HEK293 (cell line): ENCODE measurements at regions not wholly inside any gene's neighbourhood (a gene's known extent, or its start where the extent isn't known, plus 50 kb on each side); places are given as distances from the start of the nearest gene placed in this dataset.

Experiments
- CTCF ChIA-PET: fragments of 350-600 bp; formaldehyde crosslinking; extraction: SDS; loops from one replicate; lab custom pipeline; 2021; ENCODE audit warnings: antibody characterized with exemption; lab: Yijun Ruan, JAX
- POLR2A ChIA-PET: fragments of 300-600 bp; formaldehyde crosslinking; extraction: SDS; loops from one replicate; lab custom pipeline; 2020; ENCODE audit warnings: antibody characterized with exemption, inconsistent platforms; lab: Yijun Ruan, JAX
- H3K27ac ChIP-seq: fragments of 200-500 bp; sonication (Bioruptor generic); 2 replicates; pipeline ENCODE4 v1.5.1; 2014; ENCODE audit warnings: low read depth, low read length, control low read depth, inconsistent platforms; ENCODE audit errors: extremely low read depth
- H3K36me3 ChIP-seq, 2 experiments: fragments of 200-500 bp in 1 of 2; sonication (Bioruptor generic) in 1 of 2; 1 replicate in 1 of 2; 2 replicates in 1 of 2; pipeline ENCODE4 v1.5.1; 2014 to 2017; ENCODE audit warnings: inconsistent platforms in 2 of 2, low read length in 2 of 2; ENCODE audit not compliant: control insufficient read depth in 2 of 2, insufficient read depth in 1 of 2
- H3K4me1 ChIP-seq: fragments of 200-500 bp; sonication (Bioruptor generic); 2 replicates; pipeline ENCODE4 v1.5.1; 2014; ENCODE audit warnings: mild to moderate bottlenecking, low read length, inconsistent platforms; ENCODE audit not compliant: control insufficient read depth, insufficient read depth
- H3K4me3 ChIP-seq: 2 replicates; pipeline ENCODE4 v1.5.1; 2011; ENCODE audit warnings: low read depth, mild to moderate bottlenecking, control low read depth, low read length, moderate library complexity
- H3K9me3 ChIP-seq: fragments of 200-500 bp; sonication (Bioruptor generic); 2 replicates; pipeline ENCODE4 v1.5.1; 2014; ENCODE audit warnings: low read depth, low read length, inconsistent platforms; ENCODE audit not compliant: control insufficient read depth, insufficient read depth
- ELK4 ChIP-seq: IDR thresholded peaks from 2 replicates; pipeline ENCODE4 v1.6.1; 2011; ENCODE audit warnings: mild to moderate bottlenecking, low read depth, low read length, borderline replicate concordance
- GLIS1 ChIP-seq: fragments of 450-650 bp; formaldehyde crosslinking; IDR thresholded peaks from 2 replicates; pipeline ENCODE4 v1.5.1; 2016; ENCODE audit warnings: missing biosample characterization, missing genetic modification characterization
- OVOL3 ChIP-seq: fragments of 450-650 bp; formaldehyde crosslinking; IDR thresholded peaks from 2 replicates; pipeline ENCODE4 v1.5.1; 2016; ENCODE audit warnings: missing biosample characterization, missing genetic modification characterization
- SETDB1 ChIP-seq: IDR thresholded peaks from one replicate; pipeline ENCODE4 v1.6.1; 2017; ENCODE audit warnings: mild to moderate bottlenecking, low read length, moderate library complexity, mixed read lengths; ENCODE audit not compliant: insufficient read length
- ZBTB11 ChIP-seq: fragments of 450-650 bp; formaldehyde crosslinking; conservative IDR thresholded peaks from 2 replicates; pipeline ENCODE4 v1.5.1; 2016; ENCODE audit warnings: low read depth, missing biosample characterization, missing genetic modification characterization
- ZBTB20 ChIP-seq: fragments of 450-650 bp; formaldehyde crosslinking; IDR thresholded peaks from 2 replicates; pipeline ENCODE4 v1.5.1; 2016; ENCODE audit warnings: missing biosample characterization, missing genetic modification characterization
- ZBTB48 ChIP-seq: fragments of 450-650 bp; formaldehyde crosslinking; IDR thresholded peaks from 2 replicates; pipeline ENCODE4 v1.5.1; 2016; ENCODE audit warnings: missing biosample characterization, missing genetic modification characterization
- ZFP41 ChIP-seq: fragments of 450-650 bp; formaldehyde crosslinking; IDR thresholded peaks from 2 replicates; pipeline ENCODE4 v1.5.1; 2016; ENCODE audit warnings: missing biosample characterization, missing genetic modification characterization, borderline replicate concordance
- ZNF10 ChIP-seq: fragments of 450-650 bp; formaldehyde crosslinking; IDR thresholded peaks from 2 replicates; pipeline ENCODE4 v1.5.1; 2017; ENCODE audit warnings: missing biosample characterization, missing genetic modification characterization
- ZNF174 ChIP-seq: fragments of 450-650 bp; formaldehyde crosslinking; IDR thresholded peaks from 2 replicates; pipeline ENCODE4 v1.5.0; 2017; ENCODE audit warnings: missing biosample characterization, mild to moderate bottlenecking, missing genetic modification characterization
- ZNF239 ChIP-seq: fragments of 450-650 bp; formaldehyde crosslinking; IDR thresholded peaks from 2 replicates; pipeline ENCODE4 v1.5.1; 2016; ENCODE audit warnings: missing biosample characterization, missing genetic modification characterization
- ZNF266 ChIP-seq: fragments of 450-650 bp; formaldehyde crosslinking; IDR thresholded peaks from 2 replicates; pipeline ENCODE4 v1.5.1; 2016; ENCODE audit warnings: missing biosample characterization, missing genetic modification characterization, low read depth
- ZNF341 ChIP-seq: fragments of 450-650 bp; formaldehyde crosslinking; IDR thresholded peaks from 2 replicates; pipeline ENCODE4; 2016; ENCODE audit warnings: low read depth, missing biosample characterization, missing genetic modification characterization
- ZNF366 ChIP-seq: fragments of 450-650 bp; formaldehyde crosslinking; conservative IDR thresholded peaks from 2 replicates; pipeline ENCODE4 v1.5.1; 2016; ENCODE audit warnings: missing biosample characterization, missing genetic modification characterization
- ZNF391 ChIP-seq: fragments of 450-650 bp; formaldehyde crosslinking; IDR thresholded peaks from 2 replicates; pipeline ENCODE4 v1.5.1; 2016; ENCODE audit warnings: low read depth, missing biosample characterization, missing genetic modification characterization, borderline replicate concordance
- ZNF433 ChIP-seq: fragments of 450-650 bp; formaldehyde crosslinking; IDR thresholded peaks from 2 replicates; pipeline ENCODE4 v1.5.1; 2016; ENCODE audit warnings: missing biosample characterization, missing genetic modification characterization, low read depth
- ZNF488 ChIP-seq: fragments of 450-650 bp; formaldehyde crosslinking; IDR thresholded peaks from 2 replicates; pipeline ENCODE4 v1.5.1; 2016; ENCODE audit warnings: missing biosample characterization, missing genetic modification characterization
- ZNF571 ChIP-seq: fragments of 450-650 bp; formaldehyde crosslinking; IDR thresholded peaks from 2 replicates; pipeline ENCODE4 v1.5.0; 2017; ENCODE audit warnings: missing biosample characterization, missing genetic modification characterization
- ZNF585B ChIP-seq: fragments of 450-650 bp; formaldehyde crosslinking; IDR thresholded peaks from 2 replicates; pipeline ENCODE4 v1.5.1; 2016; ENCODE audit warnings: missing biosample characterization, missing genetic modification characterization
- ZNF624 ChIP-seq: fragments of 450-650 bp; formaldehyde crosslinking; IDR thresholded peaks from 2 replicates; pipeline ENCODE4 v1.5.1; 2017; ENCODE audit warnings: missing biosample characterization, missing genetic modification characterization
- ZNF626 ChIP-seq: fragments of 450-650 bp; sonication (Bioruptor Pico); formaldehyde crosslinking; IDR thresholded peaks from 2 replicates; pipeline ENCODE4 v1.5.1; 2018; ENCODE audit warnings: missing biosample characterization, missing genetic modification characterization, inconsistent platforms
- ZNF654 ChIP-seq: fragments of 450-650 bp; formaldehyde crosslinking; IDR thresholded peaks from 2 replicates; pipeline ENCODE4 v1.5.1; 2016; ENCODE audit warnings: low read depth, missing biosample characterization, missing genetic modification characterization
- ZNF837 ChIP-seq: fragments of 450-650 bp; formaldehyde crosslinking; IDR thresholded peaks from 2 replicates; pipeline ENCODE4 v1.5.1; 2016; ENCODE audit warnings: missing biosample characterization, missing genetic modification characterization
- ZXDB ChIP-seq: fragments of 450-650 bp; formaldehyde crosslinking; IDR thresholded peaks from 2 replicates; pipeline ENCODE4 v1.5.1; 2016; ENCODE audit warnings: missing biosample characterization, missing genetic modification characterization

DNA sequence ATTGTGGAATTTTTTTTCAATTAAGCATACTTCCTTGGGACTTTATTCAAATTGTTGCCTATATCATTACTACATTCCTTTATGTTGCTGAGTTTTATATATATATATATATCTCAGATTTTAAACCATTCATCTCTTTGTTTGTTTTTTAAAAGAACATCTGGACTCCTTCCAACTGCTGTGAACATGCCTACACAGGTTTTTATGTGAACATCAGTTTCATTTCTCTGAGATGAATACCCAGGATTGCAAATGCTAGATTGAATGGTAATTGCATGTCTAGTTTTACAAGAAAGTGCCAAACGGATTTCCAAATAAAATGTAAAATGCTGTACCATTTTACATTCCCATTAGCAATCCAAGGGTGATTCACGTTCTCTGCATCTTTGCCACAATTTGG is 1289.3 kb downstream of the HACE1 start:
- no peaks in the 10 kb centered on the region for H3K4me1 ChIP-seq
- ChIA-PET POLR2A (no interaction called here), CTCF (no interaction called here)
- H3K9me3 ChIP-seq: no peaks in the 10 kb centered on the region
- H3K4me3 ChIP-seq: no peak overlapping the region
- no peak for TF ChIP-seq ZNF266
- TF ChIP-seq ZNF585B: no peak
- no peak for TF ChIP-seq ZNF626 (tag by site-specific recombination)
- TF ChIP-seq ZNF488: no peak
- no peak for TF ChIP-seq ZNF391 (tag by site-specific recombination)
- no peak overlapping the region for H3K27ac ChIP-seq
- H3K36me3 ChIP-seq: no peaks in the 10 kb centered on the region

- Histone ChIP-seq H3K4me1 (no peaks in the 10 kb centered on the region), H3K27ac (no peak overlapping the region), H3K36me3 (no peaks in the 10 kb centered on the region), H3K4me3 (no peak overlapping the region), H3K9me3 (no peaks in the 10 kb centered on the region)
- TF ChIP-seq ZBTB11 (tag by site-specific recombination) (no peak), ZNF837 (no peak), ZBTB20 (tag by site-specific recombination) (no peak), ZXDB (no peak), ZNF654 (tag by site-specific recombination) (no peak), ZNF239 (no peak), ELK4 (no peak), ZFP41 (tag by site-specific recombination) (no peak), ZNF624 (tag by site-specific recombination) (no peak), SETDB1 (no peak), ZNF10 (no peak), ZNF571 (tag by site-specific recombination) (no peak)
- ChIA-PET POLR2A (no interaction called here), CTCF (no interaction called here)
These were observed 1304.8 kb downstream of the HACE1 start for GRCh38 chr6:103554911-103555310.

- no peak for TF ChIP-seq ZNF341
- TF ChIP-seq OVOL3 (tag by site-specific recombination): no peak
- TF ChIP-seq ZNF366 (tag by site-specific recombination): no peak
- no peak for TF ChIP-seq ZNF174 (tag by site-specific recombination)
- no peak for TF ChIP-seq ZNF433 (tag by site-specific recombination)
- no peak for TF ChIP-seq GLIS1
- no peak for TF ChIP-seq ZBTB48 (tag by site-specific recombination)
- no peaks in the 10 kb centered on the region for H3K36me3 ChIP-seq
- no peak overlapping the region for H3K27ac ChIP-seq
- CTCF ChIA-PET: no interaction called here
- POLR2A ChIA-PET: no interaction called here
- H3K4me1 ChIP-seq: no peaks in the 10 kb centered on the region
- no peak overlapping the region for H3K4me3 ChIP-seq
- no peaks in the 10 kb centered on the region for H3K9me3 ChIP-seq
These were observed 1321.3 kb downstream of the HACE1 start for GRCh38 chr6:103538381-103538780.
